ENCODE measurements at regions not wholly inside any gene's neighbourhood (a gene's known extent, or its start where the extent isn't known, plus 50 kb on each side); places are given as distances from the start of the nearest gene placed in this dataset.

GRCh38 chr1:29779146-29779545 is 542.8 kb downstream of the PTPRU start:
- Histone ChIP-seq H3K4me3 (no peak overlapping the region), H3K27me3 (peaks cover 74% of the 10 kb centered on the region), H3K9me3 (peaks cover 0 to 36% (median 0%) of the 10 kb centered on the region in 3 donors), H3K27ac (no peak overlapping the region), H3K4me1 (no peaks in the 10 kb centered on the region), H3K36me3 (no peaks in the 10 kb centered on the region)
- WGBS, 2 donors (ENCODE audit: low coverage in 1 of 2): 76 to 81% methylated on average over 5 of the region's 5 CpGs
- no peak for ATAC-seq
- TF ChIP-seq POLR2AphosphoS5 (IDR thresholded peaks at IDR 0.05): no peak
- TF ChIP-seq POLR2A (IDR thresholded peaks at IDR 0.05): no peak
- TF ChIP-seq CTCF (IDR thresholded peaks at IDR 0.05): no peak
- TF ChIP-seq EP300 (IDR thresholded peaks at IDR 0.05): no peak

DNA sequence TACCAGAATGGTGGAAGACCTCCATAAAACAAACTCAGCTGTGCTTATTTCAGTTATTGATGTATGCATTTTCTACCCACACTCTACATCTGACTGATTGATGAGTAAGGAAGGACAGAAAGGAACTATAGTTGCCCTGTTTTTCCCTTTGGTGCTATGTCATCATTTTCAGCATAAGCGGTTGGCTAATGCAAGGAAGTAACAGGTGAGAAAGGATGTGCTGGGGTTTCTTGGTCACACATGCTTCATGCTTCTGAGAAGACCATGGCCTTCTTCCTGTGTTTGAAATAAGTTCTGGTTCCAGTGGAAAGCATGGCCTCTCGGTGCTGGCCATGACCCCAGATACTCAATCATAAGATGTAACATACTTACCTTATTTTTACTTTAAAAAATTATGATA is 541.2 kb downstream of the PTPRU start:
- TF ChIP-seq CTCF (IDR thresholded peaks at IDR 0.05) (no peak), EP300 (IDR thresholded peaks at IDR 0.05) (no peak), POLR2A (IDR thresholded peaks at IDR 0.05) (no peak), POLR2AphosphoS5 (IDR thresholded peaks at IDR 0.05) (no peak)
- Histone ChIP-seq H3K4me1 (no peaks in the 10 kb centered on the region), H3K27me3 (peaks cover 61% of the 10 kb centered on the region), H3K36me3 (no peaks in the 10 kb centered on the region), H3K27ac (no peak overlapping the region), H3K9me3 (peaks cover 0 to 36% (median 0%) of the 10 kb centered on the region in 3 donors), H3K4me3 (no peak overlapping the region)
- 75 to 86% methylated on average over 2 of the region's 2 CpGs for WGBS, 2 donors (ENCODE audit: low coverage in 1 of 2)
- no peak for ATAC-seq

GRCh38 chr1:29774355-29774754 is 538.0 kb downstream of the PTPRU start:
- WGBS, 2 donors (ENCODE audit: low coverage in 1 of 2): 89 to 94% methylated on average over 2 of the region's 2 CpGs
- Histone ChIP-seq H3K27me3 (peaks cover 39% of the 10 kb centered on the region), H3K4me1 (no peaks in the 10 kb centered on the region), H3K9me3 (peaks cover 0 to 27% (median 0%) of the 10 kb centered on the region in 3 donors), H3K4me3 (no peak overlapping the region), H3K27ac (no peak overlapping the region), H3K36me3 (no peaks in the 10 kb centered on the region)
- TF ChIP-seq CTCF (IDR thresholded peaks at IDR 0.05) (no peak), EP300 (IDR thresholded peaks at IDR 0.05) (no peak), POLR2A (IDR thresholded peaks at IDR 0.05) (no peak)
- no peak for ATAC-seq

- Histone ChIP-seq H3K27me3 (peaks cover 41% of the 10 kb centered on the region), H3K36me3 (no peaks in the 10 kb centered on the region), H3K4me1 (no peaks in the 10 kb centered on the region), H3K4me3 (no peak overlapping the region), H3K27ac (no peak overlapping the region), H3K9me3 (peaks cover 0 to 18% (median 0%) of the 10 kb centered on the region in 3 donors)
- 55 to 58% methylated on average over 4 of the region's 4 CpGs for WGBS, 2 donors (ENCODE audit: low coverage in 1 of 2)
- TF ChIP-seq CTCF (IDR thresholded peaks at IDR 0.05) (no peak), POLR2AphosphoS5 (IDR thresholded peaks at IDR 0.05) (no peak), POLR2A (IDR thresholded peaks at IDR 0.05) (no peak), EP300 (IDR thresholded peaks at IDR 0.05) (no peak)
- ATAC-seq: no peak
These were observed 536.3 kb downstream of the PTPRU start for GRCh38 chr1:29772584-29773100.

DNA sequence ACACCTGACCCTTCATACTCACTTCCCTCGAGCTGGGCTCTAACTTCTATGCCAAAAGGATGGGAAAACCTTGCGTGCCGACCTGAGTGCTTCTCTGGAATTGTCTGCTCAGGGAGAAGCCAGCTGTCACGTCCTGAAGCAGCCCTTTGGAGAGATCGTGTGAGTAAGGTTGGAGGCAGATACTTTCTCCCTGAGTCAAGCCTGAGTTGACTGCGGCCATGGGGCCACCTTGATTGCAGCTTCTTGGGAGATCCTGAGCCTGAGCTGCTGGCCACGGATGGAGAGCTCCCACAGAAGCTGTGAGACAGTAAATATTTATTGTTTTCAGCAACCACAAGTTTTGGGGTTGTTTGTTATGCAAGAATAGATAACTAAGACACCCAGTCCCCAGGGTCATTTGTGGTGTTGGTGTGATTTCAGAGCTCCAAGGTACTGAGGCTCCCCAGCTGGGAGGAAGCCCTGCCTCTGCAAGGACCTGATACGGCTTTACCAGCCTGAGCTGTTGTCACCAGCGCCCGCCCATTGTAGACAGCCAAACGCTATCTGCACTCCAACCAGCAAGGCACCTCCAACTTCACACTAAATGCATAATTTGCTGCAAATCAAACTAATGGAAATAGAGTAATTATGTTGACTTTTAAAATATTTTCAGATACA is 531.6 kb downstream of the PTPRU start:
- TF ChIP-seq EP300 (IDR thresholded peaks at IDR 0.05): no peak
- TF ChIP-seq POLR2AphosphoS5 (IDR thresholded peaks at IDR 0.05): no peak
- no peak for TF ChIP-seq CTCF (IDR thresholded peaks at IDR 0.05)
- no peak for TF ChIP-seq POLR2A (IDR thresholded peaks at IDR 0.05)
- 39 to 79% methylated on average over 3 to 8 of the region's 11 CpGs for WGBS, 2 donors (ENCODE audit: low coverage in 1 of 2)
- ATAC-seq: no peak

More for the DNA sequence above, 531.6 kb downstream of the PTPRU start:
- peaks cover 0 to 11% (median 0%) of the 10 kb centered on the region in 3 donors for H3K9me3 ChIP-seq
- H3K27ac ChIP-seq: no peak overlapping the region
- no peaks in the 10 kb centered on the region for H3K4me1 ChIP-seq
- H3K27me3 ChIP-seq: peaks cover 42% of the 10 kb centered on the region
- H3K36me3 ChIP-seq: no peaks in the 10 kb centered on the region
- H3K4me3 ChIP-seq: no peak overlapping the region
